Left lung (tissue), 4 donors: ENCODE measurements at regions not wholly inside any gene's neighbourhood (a gene's known extent, or its start where the extent isn't known, plus 50 kb on each side); places are given as distances from the start of the nearest gene placed in this dataset.
A peak's percentile ranks its signal among the peaks of the same experiment; 100 is the strongest.

Experiments
- ATAC-seq: fragments of 200-7000 bp; cut with Tn5 transposase; one replicate; pipeline ENCODE4 v1.9.1; 2020; ENCODE audit warnings: moderate library complexity
- DNase-seq, 4 donors: peaks; one replicate each; pipeline ENCODE4 v3.0.0-alpha.2; 2013 to 2020
- H3K27ac ChIP-seq, 2 donors: fragments of 200-600 bp; sonication (generic) in 1 of 2; one replicate each; pipeline versions ENCODE4 v1.5.0 to v1.8.0; 2020 to 2021
- H3K27me3 ChIP-seq, 2 donors: fragments of 200-600 bp; sonication (generic) in 1 of 2; one replicate each; pipeline versions ENCODE4 v1.5.0 to v1.8.0; 2020 to 2021
- H3K36me3 ChIP-seq, 2 donors: fragments of 200-600 bp; sonication (generic) in 1 of 2; one replicate each; pipeline versions ENCODE4 v1.5.0 to v1.8.0; 2020 to 2021
- H3K4me1 ChIP-seq, 2 donors: fragments of 200-600 bp; one replicate each; pipeline ENCODE4 v1.8.0; 2021
- H3K4me3 ChIP-seq, 2 donors: fragments of 200-600 bp; sonication (generic) in 1 of 2; one replicate each; pipeline versions ENCODE4 v1.5.0 to v1.8.0; 2020 to 2021; ENCODE audit warnings: mild to moderate bottlenecking in 1 of 2
- H3K9me3 ChIP-seq, 2 donors: fragments of 200-600 bp; sonication (generic) in 1 of 2; one replicate each; pipeline versions ENCODE4 v1.5.0 to v1.8.0; 2020 to 2021
- CTCF ChIP-seq, 2 donors: fragments of 200-600 bp; sonication (generic) in 1 of 2; IDR thresholded peaks; one replicate each; pipeline versions ENCODE4 v1.5.0 to v1.8.0; 2021; ENCODE audit warnings: antibody characterized with exemption in 2 of 2
- intact Hi-C, 2 donors: fragments of 100-400 bp; cut with DNase I; formaldehyde crosslinking; loops; one replicate each; pipeline versions ENCODE4 v1.11.2 to v1.14.2; 2022
- donor health status: DM: no; HTN: yes; CAD: no.
- donor health status: DM: no; HTN: no; CAD: no.

- Histone ChIP-seq H3K36me3 (no peaks in the 10 kb centered on the region), H3K4me1 (peaks cover 0 to 3% of the 10 kb centered on the region in 2 donors), H3K27ac (no peak overlapping the region), H3K9me3 (no peaks in the 10 kb centered on the region), H3K4me3 (no peak overlapping the region), H3K27me3 (no peaks in the 10 kb centered on the region)
- DNase-seq (no peak), ATAC-seq (no peak)
- TF ChIP-seq CTCF (IDR thresholded peaks at IDR 0.05) = no peak
- intact Hi-C loops = no loop called here
Measured at GRCh38 chr4:25533256-25533655, 122.4 kb upstream of the SLC34A2 start.

GRCh38 chr4:25535278-25535677 is 120.4 kb upstream of the SLC34A2 start:
- intact Hi-C loops = no loop called here
- DNase-seq (no peak), ATAC-seq (no peak)
- no peak for TF ChIP-seq CTCF (IDR thresholded peaks at IDR 0.05)
- peak overlapping the region in 1 of 2 donors; percentile 39 for H3K27ac ChIP-seq
- no peaks in the 10 kb centered on the region for H3K9me3 ChIP-seq
- H3K36me3 ChIP-seq = no peaks in the 10 kb centered on the region
- H3K27me3 ChIP-seq = no peaks in the 10 kb centered on the region
- no peak overlapping the region for H3K4me3 ChIP-seq
- peaks cover 0 to 3% of the 10 kb centered on the region in 2 donors for H3K4me1 ChIP-seq

- DNase-seq (peak in 1 of 4 donors; percentile 51), ATAC-seq (peak; percentile 90)
- H3K4me1 ChIP-seq = peaks cover 0 to 3% of the 10 kb centered on the region in 2 donors
- no peak overlapping the region for H3K27ac ChIP-seq
- no peaks in the 10 kb centered on the region for H3K36me3 ChIP-seq
- no peak for TF ChIP-seq CTCF (IDR thresholded peaks at IDR 0.05)
- H3K4me3 ChIP-seq = no peak overlapping the region
- no peaks in the 10 kb centered on the region for H3K27me3 ChIP-seq
- H3K9me3 ChIP-seq = no peaks in the 10 kb centered on the region
- intact Hi-C loops = no loop called here
Measured at GRCh38 chr4:25535701-25536473, 119.8 kb upstream of the SLC34A2 start.

GRCh38 chr4:25536564-25537320 is 118.9 kb upstream of the SLC34A2 start:
- H3K4me3 ChIP-seq = no peak overlapping the region
- intact Hi-C loops = no loop called here
- TF ChIP-seq CTCF (IDR thresholded peaks at IDR 0.05) = no peak
- H3K4me1 ChIP-seq = peaks cover 0 to 3% of the 10 kb centered on the region in 2 donors
- H3K9me3 ChIP-seq = no peaks in the 10 kb centered on the region
- H3K27me3 ChIP-seq = no peaks in the 10 kb centered on the region
- peak overlapping the region; percentile 19 to 42 for H3K27ac ChIP-seq
- peak; percentile 60 for ATAC-seq
- no peak for DNase-seq
- no peaks in the 10 kb centered on the region for H3K36me3 ChIP-seq

GRCh38 chr4:25538430-25538829 is 117.2 kb upstream of the SLC34A2 start:
- Histone ChIP-seq H3K4me1 (peaks cover 0 to 3% of the 10 kb centered on the region in 2 donors), H3K36me3 (no peaks in the 10 kb centered on the region), H3K4me3 (no peak overlapping the region), H3K9me3 (no peaks in the 10 kb centered on the region), H3K27ac (no peak overlapping the region), H3K27me3 (no peaks in the 10 kb centered on the region)
- ATAC-seq (no peak), DNase-seq (no peak)
- TF ChIP-seq CTCF (IDR thresholded peaks at IDR 0.05) = no peak
- intact Hi-C loops = no loop called here
